Activated CD8-positive, alpha-beta memory T cell treated with anti-CD3 and anti-CD28 coated beads for 4 hours (primary cell): ENCODE measurements at regions not wholly inside any gene's neighbourhood (a gene's known extent, or its start where the extent isn't known, plus 50 kb on each side); places are given as distances from the start of the nearest gene placed in this dataset.
"Not testable (repeated sequence)": the region's sequence is repeated elsewhere in the genome, so short reads cannot be mapped to it uniquely, and the experiment has no call there.

Experiments
- DNase-seq, 2 donors: peaks; one replicate each; pipeline ENCODE4 v3.0.0-alpha.2; 2020; ENCODE audit warnings: low read depth in 2 of 2

GRCh38 chr4:26208237-26208994 is 112.4 kb upstream of the RBPJ start:
- no peak for DNase-seq

- DNase-seq, result not testable (repeated sequence)
Observed at GRCh38 chr4:26209378-26209777, 111.4 kb upstream of the RBPJ start.

- DNase-seq, result no peak
Observed at GRCh38 chr4:26212528-26212927, 108.3 kb upstream of the RBPJ start.

- DNase-seq, result no peak
Observed at GRCh38 chr4:26213317-26213716, 107.5 kb upstream of the RBPJ start.

- no peak for DNase-seq
Observed at GRCh38 chr4:26214994-26215393, 105.8 kb upstream of the RBPJ start.

GRCh38 chr4:26215725-26216124 is 105.1 kb upstream of the RBPJ start:
- no peak for DNase-seq

GRCh38 chr4:26217481-26217880 is 103.3 kb upstream of the RBPJ start:
- DNase-seq, result no peak

GRCh38 chr4:26217961-26218676 is 102.7 kb upstream of the RBPJ start:
- DNase-seq, result no peak

- DNase-seq, result no peak
Observed at GRCh38 chr4:26218677-26219605, 101.9 kb upstream of the RBPJ start.

- no peak for DNase-seq
Observed at GRCh38 chr4:26220696-26221095, 100.1 kb upstream of the RBPJ start.

- no peak for DNase-seq
Observed at GRCh38 chr4:26223155-26223554, 97.7 kb upstream of the RBPJ start.

- no peak for DNase-seq
Observed at GRCh38 chr4:26226629-26227376, 94.0 kb upstream of the RBPJ start.

GRCh38 chr4:26227601-26228229 is 93.1 kb upstream of the RBPJ start:
- no peak for DNase-seq

- DNase-seq, result no peak
Observed at GRCh38 chr4:26228883-26229282, 91.9 kb upstream of the RBPJ start.

GRCh38 chr4:26229974-26230373 is 90.8 kb upstream of the RBPJ start:
- DNase-seq, result no peak

- DNase-seq, result no peak
Observed at GRCh38 chr4:26233350-26233749, 87.5 kb upstream of the RBPJ start.

- DNase-seq, result no peak
Observed at GRCh38 chr4:26235500-26235899, 85.3 kb upstream of the RBPJ start.

- no peak for DNase-seq
Observed at GRCh38 chr4:26237916-26238315, 82.9 kb upstream of the RBPJ start.

- no peak for DNase-seq
Observed at GRCh38 chr4:26238426-26238777, 82.4 kb upstream of the RBPJ start.

- DNase-seq, result no peak
Observed at GRCh38 chr4:26238778-26239679, 81.8 kb upstream of the RBPJ start.
